SU-DHL-6 (cell line): ENCODE measurements at regions not wholly inside any gene's neighbourhood (a gene's known extent, or its start where the extent isn't known, plus 50 kb on each side); places are given as distances from the start of the nearest gene placed in this dataset.

Experiments used
- H2AFZ ChIP-seq: fragments of 200-600 bp; sonication (generic); 2 replicates; pipeline ENCODE4 v1.6.1; 2014; ENCODE audit warnings: low read depth, mild to moderate bottlenecking, moderate library complexity, mixed read lengths, antibody characterized with exemption, low read length; ENCODE audit not compliant: severe bottlenecking
- H3F3A ChIP-seq: fragments of 200-600 bp; shearing (Covaris generic); 2 replicates; pipeline ENCODE4 v1.6.0; 2016; ENCODE audit warnings: antibody characterized with exemption, mild to moderate bottlenecking; ENCODE audit not compliant: insufficient read depth
- H3K27ac ChIP-seq: fragments of 200-600 bp; sonication (generic); 2 replicates; pipeline ENCODE4 v1.5.1; 2016; ENCODE audit warnings: low read depth, mild to moderate bottlenecking, low read length, moderate library complexity, mixed read lengths
- H3K27me3 ChIP-seq: fragments of 200-600 bp; sonication (generic), shearing (Covaris generic); 2 replicates; pipeline ENCODE4 v1.6.0; 2014; ENCODE audit warnings: mild to moderate bottlenecking, low read length
- H3K36me3 ChIP-seq: fragments of 200-600 bp; sonication (generic); 2 replicates; pipeline ENCODE4 v1.6.1; 2014; ENCODE audit warnings: mild to moderate bottlenecking, low read length, mixed read lengths
- H3K4me2 ChIP-seq: fragments of 300-600, 200-600 bp; shearing (Covaris generic), sonication (generic); 2 replicates; pipeline ENCODE4 v1.6.0; 2014; ENCODE audit warnings: low read length, low read depth, mild to moderate bottlenecking; ENCODE audit not compliant: poor library complexity, severe bottlenecking
- H3K4me3 ChIP-seq: fragments of 200-600 bp; sonication (generic); 2 replicates; pipeline ENCODE4 v1.5.1; 2014; ENCODE audit warnings: antibody characterized with exemption, low read length, mild to moderate bottlenecking, mixed read lengths; ENCODE audit not compliant: insufficient read depth, poor library complexity, severe bottlenecking
- H3K79me2 ChIP-seq: fragments of 200-600 bp; sonication (generic); 2 replicates; pipeline ENCODE4 v1.6.1; 2014; ENCODE audit warnings: mild to moderate bottlenecking, low read length, moderate library complexity; ENCODE audit not compliant: insufficient read depth
- H3K9ac ChIP-seq: fragments of 200-600 bp; sonication (generic); 2 replicates; pipeline ENCODE4 v1.7.0; 2014; ENCODE audit warnings: mild to moderate bottlenecking, low read length
- H3K9me2 ChIP-seq: fragments of 200-600 bp; sonication (generic); replicated peaks from 2 replicates; pipeline ENCODE4 v1.6.1; 2014; ENCODE audit warnings: low read length; ENCODE audit not compliant: insufficient read depth
- H3K9me3 ChIP-seq: fragments of 200-600 bp; sonication (generic); 2 replicates; pipeline ENCODE4 v1.6.1; 2014; ENCODE audit warnings: low read length, mixed read lengths; ENCODE audit not compliant: insufficient read depth
- H4K20me1 ChIP-seq: fragments of 200-600 bp; sonication (generic); 2 replicates; pipeline ENCODE4 v1.6.1; 2014; ENCODE audit warnings: low read depth, mild to moderate bottlenecking, antibody characterized with exemption, low read length, moderate library complexity, mixed read lengths
- EZH2phosphoT487 ChIP-seq: fragments of 200-600 bp; sonication (generic), shearing (Covaris generic); conservative IDR thresholded peaks from 2 replicates; pipeline ENCODE4 v1.6.1; 2018; ENCODE audit warnings: mild to moderate bottlenecking, antibody characterized with exemption, low read length, moderate library complexity, mixed read lengths
- TF ChIP-seq, protein P1 (sequence below): fragments of 200-600 bp; sonication (generic); IDR thresholded peaks from one replicate; pipeline ENCODE4 v1.5.1; 2017; ENCODE audit warnings: antibody characterized with exemption, mild to moderate bottlenecking, low read length, moderate library complexity; ENCODE audit not compliant: insufficient read depth, poor library complexity, severe bottlenecking

DNA sequence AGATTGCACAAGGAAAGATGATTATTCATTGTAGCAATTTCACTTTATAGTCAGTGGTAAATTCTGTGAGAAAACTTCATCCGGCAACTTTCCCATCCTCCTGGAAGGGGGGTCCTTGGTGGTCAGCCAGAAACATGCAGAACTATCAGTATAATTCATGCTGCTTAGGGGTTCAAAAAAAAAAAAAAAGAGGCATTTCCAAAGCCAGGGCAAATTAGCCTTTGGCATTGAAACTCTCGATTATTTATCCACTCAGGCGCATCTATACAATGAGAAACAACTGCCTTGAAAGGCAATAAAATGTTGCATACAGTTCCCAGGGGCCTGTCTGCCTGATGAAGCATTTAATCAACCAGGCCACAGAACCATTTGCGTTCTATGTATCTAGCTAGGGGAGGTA is 263.3 kb downstream of the TMEM167A start:
- no peak overlapping the region for H3K4me2 ChIP-seq
- no peaks in the 10 kb centered on the region for H3K36me3 ChIP-seq
- H3K9ac ChIP-seq = no peak overlapping the region
- H3K4me3 ChIP-seq = no peak overlapping the region
- H3K79me2 ChIP-seq = no peaks in the 10 kb centered on the region
- H3K9me3 ChIP-seq = no peaks in the 10 kb centered on the region
- no peak overlapping the region for H2AFZ ChIP-seq
- no peaks in the 10 kb centered on the region for H4K20me1 ChIP-seq
- TF ChIP-seq, protein P1, sequence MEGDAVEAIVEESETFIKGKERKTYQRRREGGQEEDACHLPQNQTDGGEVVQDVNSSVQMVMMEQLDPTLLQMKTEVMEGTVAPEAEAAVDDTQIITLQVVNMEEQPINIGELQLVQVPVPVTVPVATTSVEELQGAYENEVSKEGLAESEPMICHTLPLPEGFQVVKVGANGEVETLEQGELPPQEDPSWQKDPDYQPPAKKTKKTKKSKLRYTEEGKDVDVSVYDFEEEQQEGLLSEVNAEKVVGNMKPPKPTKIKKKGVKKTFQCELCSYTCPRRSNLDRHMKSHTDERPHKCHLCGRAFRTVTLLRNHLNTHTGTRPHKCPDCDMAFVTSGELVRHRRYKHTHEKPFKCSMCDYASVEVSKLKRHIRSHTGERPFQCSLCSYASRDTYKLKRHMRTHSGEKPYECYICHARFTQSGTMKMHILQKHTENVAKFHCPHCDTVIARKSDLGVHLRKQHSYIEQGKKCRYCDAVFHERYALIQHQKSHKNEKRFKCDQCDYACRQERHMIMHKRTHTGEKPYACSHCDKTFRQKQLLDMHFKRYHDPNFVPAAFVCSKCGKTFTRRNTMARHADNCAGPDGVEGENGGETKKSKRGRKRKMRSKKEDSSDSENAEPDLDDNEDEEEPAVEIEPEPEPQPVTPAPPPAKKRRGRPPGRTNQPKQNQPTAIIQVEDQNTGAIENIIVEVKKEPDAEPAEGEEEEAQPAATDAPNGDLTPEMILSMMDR = no peak
- TF ChIP-seq EZH2phosphoT487 = no peak
- H3K9me2 ChIP-seq = no peaks in the 10 kb centered on the region
- H3F3A ChIP-seq = no peaks in the 10 kb centered on the region
- H3K27me3 ChIP-seq = peaks cover 4% of the 10 kb centered on the region; the same call in 1 of the 2 replicates
- H3K27ac ChIP-seq = no peak overlapping the region

DNA sequence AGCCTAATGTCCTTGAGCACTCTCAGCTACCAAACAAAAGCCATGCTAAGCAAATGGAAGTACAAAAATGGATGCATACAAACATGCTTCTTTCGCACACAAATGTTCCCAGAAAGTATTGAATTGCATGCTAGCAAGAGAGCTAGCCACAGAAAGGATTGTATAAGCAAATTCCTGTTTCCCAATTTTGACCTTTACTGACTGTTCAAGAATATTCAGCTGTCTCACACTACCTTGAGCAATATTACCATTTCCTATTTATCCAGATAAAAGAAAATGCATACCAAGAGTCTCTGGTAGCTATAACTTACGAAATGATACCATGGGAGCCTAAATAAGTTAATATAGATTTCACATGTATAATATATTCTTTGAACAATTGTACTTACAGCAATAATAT is 264.6 kb downstream of the TMEM167A start:
- H3K4me3 ChIP-seq = no peak overlapping the region
- H3K4me2 ChIP-seq = no peak overlapping the region
- no peak overlapping the region for H3K27ac ChIP-seq
- no peaks in the 10 kb centered on the region for H3F3A ChIP-seq
- TF ChIP-seq EZH2phosphoT487 = no peak
- TF ChIP-seq, protein P1 = no peak
- H3K79me2 ChIP-seq = no peaks in the 10 kb centered on the region
- no peaks in the 10 kb centered on the region for H3K9me2 ChIP-seq
- no peaks in the 10 kb centered on the region for H4K20me1 ChIP-seq
- H3K9ac ChIP-seq = no peak overlapping the region
- H3K27me3 ChIP-seq = peaks cover 4% of the 10 kb centered on the region; the same call in 1 of the 2 replicates
- no peaks in the 10 kb centered on the region for H3K9me3 ChIP-seq
- no peaks in the 10 kb centered on the region for H3K36me3 ChIP-seq
- H2AFZ ChIP-seq = no peak overlapping the region

DNA sequence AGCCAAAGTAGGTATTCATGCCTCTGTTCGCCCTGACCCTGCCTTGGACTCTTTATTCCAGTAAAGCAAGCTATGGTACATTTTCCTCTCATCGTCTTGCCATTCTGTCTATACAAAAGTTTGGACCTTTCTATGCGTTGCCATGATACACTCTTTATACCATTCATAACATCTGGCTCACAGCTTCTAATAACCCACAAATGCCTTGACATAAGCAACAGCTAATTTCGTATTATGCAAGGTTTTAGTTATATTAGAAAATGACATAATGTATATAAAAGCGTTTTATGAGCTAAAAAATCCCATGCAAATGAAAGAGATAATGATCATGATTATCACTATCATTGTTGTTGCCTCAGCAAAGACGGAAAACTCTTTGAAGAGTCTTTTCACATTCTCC is 265.7 kb downstream of the TMEM167A start:
- Histone ChIP-seq H3K79me2 (no peaks in the 10 kb centered on the region), H3K4me2 (no peak overlapping the region), H3K27me3 (peaks cover 4% of the 10 kb centered on the region; the same call in 1 of the 2 replicates), H3K9ac (no peak overlapping the region), H3K36me3 (no peaks in the 10 kb centered on the region), H2AFZ (no peak overlapping the region), H3F3A (no peaks in the 10 kb centered on the region), H3K27ac (no peak overlapping the region), H3K9me2 (no peaks in the 10 kb centered on the region), H3K9me3 (no peaks in the 10 kb centered on the region), H4K20me1 (no peaks in the 10 kb centered on the region), H3K4me3 (no peak overlapping the region)
- TF ChIP-seq, protein P1 = no peak
- no peak for TF ChIP-seq EZH2phosphoT487
